ENCODE measurements at regions not wholly inside any gene's neighbourhood (a gene's known extent, or its start where the extent isn't known, plus 50 kb on each side); places are given as distances from the start of the nearest gene placed in this dataset.

- H2AK5ac ChIP-seq (ENCODE audit: low read depth, low read length), result no peak overlapping the region
- no peaks in the 10 kb centered on the region for H3K36me3 ChIP-seq (ENCODE audit: control insufficient read depth in 2 of 4, insufficient read depth in 4 of 4, low read length in 3 of 4)
- H3K23me2 ChIP-seq (ENCODE audit: low read depth, low read length), result no peaks in the 10 kb centered on the region
- WGBS, 2 experiments (ENCODE audit: extremely low coverage in 1 of 2, insufficient coverage in 1 of 2, insufficient read length in 1 of 2, insufficient replicate concordance in 2 of 2, low coverage in 1 of 2, low lambda C conversion rate in 2 of 2, missing lambda C conversion rate in 1 of 2), result 87% methylated on average over 5 of the region's 5 CpGs; no CpG with 5 or more reads in 1 of the 2 experiments
- H4K5ac ChIP-seq (ENCODE audit: insufficient read length, low read depth, low read length), result no peak overlapping the region
- H3K18ac ChIP-seq (ENCODE audit: extremely low read depth, low read length), result no peak overlapping the region
- no peak overlapping the region for H2BK15ac ChIP-seq (ENCODE audit: low read length)
- H3K4me2 ChIP-seq (ENCODE audit: insufficient read depth in 1 of 2, low read depth in 2 of 2, low read length in 2 of 2), result no peak overlapping the region
- H3K79me1 ChIP-seq (ENCODE audit: low read depth, low read length), result no peaks in the 10 kb centered on the region
- no peaks in the 10 kb centered on the region for H3K9me3 ChIP-seq (ENCODE audit: insufficient read depth in 2 of 2, low read depth in 1 of 2, low read length in 1 of 2)
- no peak overlapping the region for H3K23ac ChIP-seq (ENCODE audit: insufficient read length)
- H3K9ac ChIP-seq (replicated peaks in 1 of 4; ENCODE audit: extremely low read depth in 1 of 4, low read depth in 3 of 4, low read length in 3 of 4), result no peak overlapping the region
- no peak overlapping the region for H4K91ac ChIP-seq (replicated peaks; ENCODE audit: insufficient read length, low read length)
- H3K14ac ChIP-seq (ENCODE audit: insufficient read length), result no peak overlapping the region
- TF ChIP-seq EZH2 (IDR thresholded peaks at IDR 0.05; ENCODE audit: low read depth, low read length, severe bottlenecking) (no peak), KDM1A (IDR thresholded peaks at IDR 0.05; ENCODE audit: borderline replicate concordance, low read length) (no peak), FOSL1 (IDR thresholded peaks at IDR 0.05; ENCODE audit: insufficient read depth, low read depth, low read length) (no peak), CBX5 (IDR thresholded peaks at IDR 0.05; ENCODE audit: low read depth, low read length) (no peak), POU5F1 (IDR thresholded peaks at IDR 0.05; ENCODE audit: low read depth, low read length) (no peak), EGR1 (IDR thresholded peaks at IDR 0.05; ENCODE audit: borderline replicate concordance, low read depth, low read length) (no peak)
- H3K56ac ChIP-seq (replicated peaks; ENCODE audit: insufficient read length, low read depth, low read length), result no peak overlapping the region
- peak overlapping the region; percentile 58; the same call in 1 of the 2 replicates for H2AFZ ChIP-seq (ENCODE audit: low read length)
- H2BK12ac ChIP-seq (ENCODE audit: low read depth, low read length), result no peak overlapping the region
- H2BK120ac ChIP-seq (replicated peaks; ENCODE audit: low read depth, low read length), result no peak overlapping the region
- H3K27me3 ChIP-seq (replicated peaks in 1 of 4; ENCODE audit: control insufficient read depth in 3 of 4, extremely low read depth in 1 of 4, insufficient read depth in 3 of 4, low read length in 3 of 4), result no peaks in the 10 kb centered on the region
- no peaks in the 10 kb centered on the region for H3K79me2 ChIP-seq (ENCODE audit: control insufficient read depth in 1 of 2, insufficient read depth in 2 of 2, low read length in 2 of 2)
- FAIRE-seq (no peak), DNase-seq (ENCODE audit: low read depth in 1 of 2, low spot score in 2 of 2) (no peak)
- H2BK5ac ChIP-seq (ENCODE audit: low read depth, low read length), result no peak overlapping the region
- ChIA-PET POLR2A (ENCODE audit: partially characterized antibody) (no interaction called here), CTCF (ENCODE audit: partially characterized antibody) (interaction anchor here (1.0 to 1.5 kb wide), 2 partner anchors 11 to 151 kb away, joined by 3 to 4 read pairs; no protein-coding TSS in a partner anchor)
- no peak overlapping the region for H3K4ac ChIP-seq (replicated peaks; ENCODE audit: insufficient read length, low read depth, low read length)
- no peak overlapping the region for H2BK20ac ChIP-seq (ENCODE audit: low read length)
- H3K27ac ChIP-seq (ENCODE audit: low read depth, low read length), result no peak overlapping the region
- no peaks in the 10 kb centered on the region for H4K20me1 ChIP-seq (replicated peaks in 1 of 2; ENCODE audit: control insufficient read depth in 1 of 2, insufficient read depth in 2 of 2, low read length in 2 of 2)
- no peaks in the 10 kb centered on the region for H3K4me1 ChIP-seq (replicated peaks in 1 of 4; ENCODE audit: control insufficient read depth in 3 of 4, insufficient read depth in 4 of 4, low read length in 3 of 4)
- no peak overlapping the region for H4K8ac ChIP-seq (ENCODE audit: extremely low read depth, insufficient read depth, low read length)
- H3K4me3 ChIP-seq (ENCODE audit: extremely low read depth in 1 of 4, insufficient read depth in 2 of 4, low read depth in 3 of 4, low read length in 4 of 4), result no peak overlapping the region
These were observed 53.0 kb upstream of the LRP2 start for GRCh38 chr2:169415233-169415748.
